ENCODE measurements at regions not wholly inside any gene's neighbourhood (a gene's known extent, or its start where the extent isn't known, plus 50 kb on each side); places are given as distances from the start of the nearest gene placed in this dataset.

DNA sequence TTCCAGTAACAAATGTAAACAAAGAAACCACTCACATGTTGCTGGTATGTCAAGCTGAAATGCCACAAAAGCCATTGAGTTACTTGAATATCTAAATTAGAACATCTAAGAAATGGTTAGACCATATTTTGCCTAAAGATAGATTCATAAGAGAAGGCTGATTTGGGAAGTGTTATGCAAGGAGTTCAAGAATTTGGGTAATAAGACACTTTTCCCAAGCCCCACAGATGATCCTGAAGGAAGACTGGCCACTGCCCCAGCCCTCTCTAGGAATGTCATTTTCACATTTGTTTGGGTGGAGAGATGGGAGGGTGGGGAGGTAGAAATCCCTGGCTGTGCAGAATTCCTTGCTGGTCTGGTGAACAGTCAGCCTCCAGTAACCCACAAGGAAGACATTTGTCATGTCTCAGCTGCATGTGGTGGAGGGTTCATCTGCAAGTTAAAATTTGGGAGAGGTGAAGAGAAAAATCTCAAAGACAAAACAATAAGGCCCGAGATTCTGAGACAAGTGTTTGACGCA, 427.2 kb upstream of the KLF6 start:
- Mint-ChIP-seq H3K27ac (no peak overlapping the region), H3K4me1 (ENCODE audit: low read depth) (peaks cover 4% of the 10 kb centered on the region), H3K9me3 (no peaks in the 10 kb centered on the region), H3K4me3 (no peak overlapping the region), H3K36me3 (ENCODE audit: low read depth) (no peaks in the 10 kb centered on the region), H3K27me3 (peaks cover 7% of the 10 kb centered on the region)
- DNase-seq = no peak
- intact Hi-C loops (cut with micrococcal nuclease) = no loop called here
- no peak for ATAC-seq
- TF ChIP-seq, protein P1, sequence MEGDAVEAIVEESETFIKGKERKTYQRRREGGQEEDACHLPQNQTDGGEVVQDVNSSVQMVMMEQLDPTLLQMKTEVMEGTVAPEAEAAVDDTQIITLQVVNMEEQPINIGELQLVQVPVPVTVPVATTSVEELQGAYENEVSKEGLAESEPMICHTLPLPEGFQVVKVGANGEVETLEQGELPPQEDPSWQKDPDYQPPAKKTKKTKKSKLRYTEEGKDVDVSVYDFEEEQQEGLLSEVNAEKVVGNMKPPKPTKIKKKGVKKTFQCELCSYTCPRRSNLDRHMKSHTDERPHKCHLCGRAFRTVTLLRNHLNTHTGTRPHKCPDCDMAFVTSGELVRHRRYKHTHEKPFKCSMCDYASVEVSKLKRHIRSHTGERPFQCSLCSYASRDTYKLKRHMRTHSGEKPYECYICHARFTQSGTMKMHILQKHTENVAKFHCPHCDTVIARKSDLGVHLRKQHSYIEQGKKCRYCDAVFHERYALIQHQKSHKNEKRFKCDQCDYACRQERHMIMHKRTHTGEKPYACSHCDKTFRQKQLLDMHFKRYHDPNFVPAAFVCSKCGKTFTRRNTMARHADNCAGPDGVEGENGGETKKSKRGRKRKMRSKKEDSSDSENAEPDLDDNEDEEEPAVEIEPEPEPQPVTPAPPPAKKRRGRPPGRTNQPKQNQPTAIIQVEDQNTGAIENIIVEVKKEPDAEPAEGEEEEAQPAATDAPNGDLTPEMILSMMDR (IDR thresholded peaks at IDR 0.05) = no peak
- CTCF ChIA-PET = no interaction called here
- POLR2A ChIA-PET = no interaction called here

DNA sequence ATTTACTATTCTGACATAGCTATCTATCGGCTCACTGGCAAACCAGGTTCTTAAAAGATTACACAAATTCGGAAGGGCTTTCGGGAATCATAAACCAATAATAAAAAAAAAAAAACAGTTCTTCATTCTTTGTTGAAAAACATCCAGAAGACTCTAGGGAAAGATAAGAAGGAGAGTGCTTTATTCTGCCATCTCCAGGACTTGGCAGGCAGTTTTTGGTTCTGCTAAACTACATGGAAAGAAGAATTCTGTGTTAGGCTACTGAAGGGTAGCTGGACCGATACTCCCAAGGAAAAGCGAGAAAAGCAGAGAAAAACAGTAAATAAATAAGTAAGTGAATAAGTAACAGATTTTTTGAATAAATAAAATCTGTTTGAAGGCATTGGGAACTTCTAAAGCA, 423.5 kb upstream of the KLF6 start:
- intact Hi-C loops (cut with micrococcal nuclease) = no loop called here
- no peaks in the 10 kb centered on the region for H3K4me1 Mint-ChIP-seq (ENCODE audit: low read depth)
- no peak for DNase-seq
- TF ChIP-seq, protein P1 (IDR thresholded peaks at IDR 0.05) = no peak
- peaks cover 8% of the 10 kb centered on the region for H3K27me3 Mint-ChIP-seq
- POLR2A ChIA-PET = no interaction called here
- no peaks in the 10 kb centered on the region for H3K36me3 Mint-ChIP-seq (ENCODE audit: low read depth)
- CTCF ChIA-PET = no interaction called here
- no peaks in the 10 kb centered on the region for H3K9me3 Mint-ChIP-seq
- no peak overlapping the region for H3K4me3 Mint-ChIP-seq
- no peak overlapping the region for H3K27ac Mint-ChIP-seq
- no peak for ATAC-seq

DNA sequence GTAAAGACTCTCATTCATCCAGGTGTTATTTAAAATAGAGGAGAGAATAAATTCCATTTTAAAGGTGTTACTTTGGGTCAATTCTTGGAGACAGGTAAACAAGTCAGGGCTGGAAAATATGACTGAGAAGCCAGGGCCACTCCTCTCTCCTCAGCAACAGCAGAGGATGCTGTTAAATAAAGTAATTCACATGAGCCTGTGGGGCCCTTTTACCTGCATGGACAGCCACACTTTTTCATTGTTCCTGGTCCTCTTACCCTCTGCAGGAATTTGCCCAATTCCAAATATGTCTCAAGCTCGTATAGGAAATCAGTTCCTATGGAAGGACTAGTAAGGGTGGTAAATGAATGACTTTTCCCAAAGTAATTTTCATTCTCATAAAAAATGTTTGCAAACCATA, 420.1 kb upstream of the KLF6 start:
- H3K27me3 Mint-ChIP-seq = peaks cover 12% of the 10 kb centered on the region
- no peaks in the 10 kb centered on the region for H3K9me3 Mint-ChIP-seq
- no peak overlapping the region for H3K27ac Mint-ChIP-seq
- TF ChIP-seq, protein P1 (IDR thresholded peaks at IDR 0.05) = no peak
- POLR2A ChIA-PET = no interaction called here
- H3K36me3 Mint-ChIP-seq (ENCODE audit: low read depth) = no peaks in the 10 kb centered on the region
- CTCF ChIA-PET = no interaction called here
- DNase-seq (no peak), ATAC-seq (no peak)
- no peak overlapping the region for H3K4me3 Mint-ChIP-seq
- no peaks in the 10 kb centered on the region for H3K4me1 Mint-ChIP-seq (ENCODE audit: low read depth)
- intact Hi-C loops (cut with micrococcal nuclease) = no loop called here

DNA sequence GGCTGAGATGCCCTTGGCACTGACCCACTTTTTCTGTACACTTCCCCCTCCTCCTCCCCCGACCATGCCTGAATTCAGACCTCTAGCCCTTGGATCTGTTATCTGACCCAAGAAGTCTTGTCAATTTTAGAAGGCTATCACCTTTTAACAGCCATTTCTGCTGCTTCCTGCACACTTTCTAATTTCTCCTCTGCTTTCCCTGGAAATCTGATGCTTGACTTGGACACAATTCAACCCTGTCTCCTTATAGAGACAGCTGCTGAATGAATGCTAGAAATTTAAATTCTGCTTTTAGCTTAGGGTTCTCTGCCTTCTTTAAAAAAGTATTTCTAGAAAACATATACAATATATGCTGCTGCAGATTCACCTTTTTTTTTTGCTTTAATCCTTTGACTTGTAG, 417.9 kb upstream of the KLF6 start:
- ChIA-PET POLR2A (interaction anchor here (0.6 kb wide), 1 partner anchor 1653 kb away, joined by 3 read pairs; no protein-coding TSS in a partner anchor), CTCF (no interaction called here)
- Mint-ChIP-seq H3K36me3 (ENCODE audit: low read depth) (no peaks in the 10 kb centered on the region), H3K27ac (no peak overlapping the region), H3K4me1 (ENCODE audit: low read depth) (no peaks in the 10 kb centered on the region), H3K9me3 (no peaks in the 10 kb centered on the region), H3K4me3 (no peak overlapping the region), H3K27me3 (peaks cover 7% of the 10 kb centered on the region)
- TF ChIP-seq, protein P1 (IDR thresholded peaks at IDR 0.05) = no peak
- intact Hi-C loops (cut with micrococcal nuclease) = no loop called here
- DNase-seq (no peak), ATAC-seq (no peak)

DNA sequence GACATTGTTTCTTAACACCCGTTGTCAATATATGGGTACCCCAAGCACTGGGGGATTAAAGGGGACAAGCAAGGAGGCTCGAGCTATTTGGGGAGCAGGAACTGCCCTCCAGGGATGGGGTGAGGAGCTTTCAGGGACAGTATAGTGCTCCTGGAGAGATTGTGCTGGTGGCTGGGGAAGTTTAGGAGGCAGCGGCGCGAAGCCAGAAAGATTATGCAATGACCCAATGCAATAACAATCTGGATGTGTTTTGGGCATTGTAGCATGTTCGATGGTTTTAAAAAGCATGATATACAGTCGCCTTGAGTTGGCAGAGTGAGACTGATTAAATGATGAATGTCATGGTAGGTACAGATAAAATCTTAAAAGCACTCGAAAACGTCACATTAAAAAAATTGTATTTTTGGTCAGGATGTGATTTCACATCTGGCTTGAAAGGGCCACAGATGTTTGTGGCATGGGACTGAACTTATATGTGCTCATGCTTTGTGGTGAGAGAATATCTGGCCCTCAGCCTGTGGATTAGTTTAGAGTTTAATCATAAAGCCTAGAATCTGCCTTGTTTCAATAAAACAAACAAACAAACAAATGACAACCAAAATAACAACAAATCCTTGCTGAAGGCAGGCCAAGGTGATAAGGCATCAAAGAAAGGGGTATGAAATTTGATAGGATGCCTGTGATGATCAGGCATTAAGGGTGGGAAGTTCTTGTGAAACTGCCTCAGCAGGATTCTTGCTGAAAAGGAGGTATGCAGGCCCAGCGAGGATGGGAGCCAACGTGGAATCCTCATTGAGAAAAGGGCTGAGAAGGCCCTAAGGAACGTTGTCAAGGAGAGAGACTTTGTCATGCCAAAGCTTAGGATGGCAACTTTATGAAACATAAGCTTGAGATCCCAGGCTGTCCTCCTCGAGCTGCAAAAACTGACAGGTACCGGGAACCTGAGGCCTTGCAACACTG, 417.1 kb upstream of the KLF6 start:
- CTCF ChIA-PET = no interaction called here
- Mint-ChIP-seq H3K4me1 (ENCODE audit: low read depth) (peaks cover 2% of the 10 kb centered on the region), H3K27ac (no peak overlapping the region), H3K36me3 (ENCODE audit: low read depth) (no peaks in the 10 kb centered on the region), H3K27me3 (peaks cover 5% of the 10 kb centered on the region), H3K4me3 (no peak overlapping the region), H3K9me3 (no peaks in the 10 kb centered on the region)
- ATAC-seq (no peak), DNase-seq (no peak)
- POLR2A ChIA-PET = interaction anchor here (0.6 kb wide), 1 partner anchor 1654 kb away, joined by 3 read pairs; no protein-coding TSS in a partner anchor
- TF ChIP-seq, protein P1 (IDR thresholded peaks at IDR 0.05) = no peak
- intact Hi-C loops (cut with micrococcal nuclease) = no loop called here
